Central memory CD4-positive, alpha-beta T cell (primary cell): ENCODE measurements at regions not wholly inside any gene's neighbourhood (a gene's known extent, or its start where the extent isn't known, plus 50 kb on each side); places are given as distances from the start of the nearest gene placed in this dataset.

Experiments used
- DNase-seq: peaks from one replicate; pipeline ENCODE4 v3.0.0; 2022

GRCh38 chr4:13316354-13316753 is 167.8 kb downstream of the RAB28 start:
- no peak for DNase-seq

- no peak for DNase-seq
Measured at GRCh38 chr4:13313856-13314255, 170.3 kb downstream of the RAB28 start.

- no peak for DNase-seq
Measured at GRCh38 chr4:13312264-13312663, 171.9 kb downstream of the RAB28 start.

- DNase-seq, result no peak
Measured at GRCh38 chr4:13309751-13310150, 174.4 kb downstream of the RAB28 start.

- no peak for DNase-seq
Measured at GRCh38 chr4:13306356-13306755, 177.8 kb downstream of the RAB28 start.

GRCh38 chr4:13302876-13303275 is 181.3 kb downstream of the RAB28 start:
- no peak for DNase-seq

GRCh38 chr4:13299343-13299742 is 184.8 kb downstream of the RAB28 start:
- no peak for DNase-seq

- no peak for DNase-seq
Measured at GRCh38 chr4:13298655-13299054, 185.5 kb downstream of the RAB28 start.

- DNase-seq, result no peak
Measured at GRCh38 chr4:13296986-13297385, 187.2 kb downstream of the RAB28 start.

- no peak for DNase-seq
Measured at GRCh38 chr4:13294961-13295605, 189.1 kb downstream of the RAB28 start.

GRCh38 chr4:13292372-13292771 is 191.8 kb downstream of the RAB28 start:
- no peak for DNase-seq

GRCh38 chr4:13289391-13289790 is 194.7 kb downstream of the RAB28 start:
- no peak for DNase-seq

GRCh38 chr4:13285336-13285735 is 198.8 kb downstream of the RAB28 start:
- no peak for DNase-seq

- no peak for DNase-seq
Measured at GRCh38 chr4:13284932-13285331, 199.2 kb downstream of the RAB28 start.

- no peak for DNase-seq
Measured at GRCh38 chr4:13276357-13276756, 207.8 kb downstream of the RAB28 start.

GRCh38 chr4:13268703-13269102 is 215.4 kb downstream of the RAB28 start:
- DNase-seq, result no peak

GRCh38 chr4:13268165-13268564 is 216.0 kb downstream of the RAB28 start:
- no peak for DNase-seq

- DNase-seq, result no peak
Measured at GRCh38 chr4:13267091-13267490, 217.0 kb downstream of the RAB28 start.

GRCh38 chr4:13266687-13267086 is 217.5 kb downstream of the RAB28 start:
- DNase-seq, result no peak

GRCh38 chr4:13263967-13264525 is 220.1 kb downstream of the RAB28 start:
- no peak for DNase-seq

GRCh38 chr4:13262816-13263215 is 221.3 kb downstream of the RAB28 start:
- DNase-seq, result no peak

GRCh38 chr4:13261486-13262257 is 222.5 kb downstream of the RAB28 start:
- no peak for DNase-seq

GRCh38 chr4:13260513-13260912 is 223.6 kb downstream of the RAB28 start:
- DNase-seq, result no peak

- no peak for DNase-seq
Measured at GRCh38 chr4:13250263-13250662, 233.9 kb downstream of the RAB28 start.
